ENCODE measurements at regions not wholly inside any gene's neighbourhood (a gene's known extent, or its start where the extent isn't known, plus 50 kb on each side); places are given as distances from the start of the nearest gene placed in this dataset.

DNA sequence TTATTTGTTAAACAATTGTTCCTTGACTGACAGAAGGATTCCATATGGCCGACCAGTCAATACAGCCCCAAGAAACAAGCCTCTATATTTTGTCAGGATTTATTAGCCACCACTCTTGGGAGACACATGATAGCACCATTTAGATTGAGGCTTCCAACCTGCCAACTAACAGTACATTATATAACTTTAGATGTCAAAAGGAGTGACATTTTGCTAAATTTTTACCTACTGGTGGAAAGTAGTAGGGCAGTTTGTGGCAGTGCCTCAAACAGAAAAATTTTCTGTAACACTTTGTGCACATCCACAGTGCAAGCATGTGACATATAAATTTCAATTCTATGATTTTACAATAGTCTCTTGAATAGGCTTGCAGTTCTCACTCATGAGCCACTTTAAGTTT lies 464.0 kb downstream of the TRIB2 start:
- no peak; a peak in 1 of 4 replicates for TF ChIP-seq CTCF (conservative IDR thresholded peaks at IDR 0.05; ENCODE audit: low read depth in 2 of 2)
- TF ChIP-seq EZH2 (IDR thresholded peaks at IDR 0.05; ENCODE audit: low read depth, unreplicated experiment), result no peak
- TF ChIP-seq EZH2phosphoT487 (IDR thresholded peaks at IDR 0.05; ENCODE audit: unreplicated experiment), result no peak
- no peak for TF ChIP-seq POLR2AphosphoS5 (IDR thresholded peaks at IDR 0.05; ENCODE audit: low read depth)
- TF ChIP-seq REST (IDR thresholded peaks at IDR 0.05; ENCODE audit: unreplicated experiment), result no peak
- no peak for TF ChIP-seq CREB1 (CRISPR knock-in tag; IDR thresholded peaks at IDR 0.05; ENCODE audit: low read depth)
